Neural progenitor cell (in vitro differentiated cells): ENCODE measurements at regions not wholly inside any gene's neighbourhood (a gene's known extent, or its start where the extent isn't known, plus 50 kb on each side); places are given as distances from the start of the nearest gene placed in this dataset.

Experiments used
- DNase-seq: peaks from one replicate; pipeline ENCODE4 v3.0.0-alpha.2; 2016; ENCODE audit warnings: low spot score
- H2AFZ ChIP-seq: fragments of 200-600 bp; sonication (generic); replicated peaks from 2 replicates; pipeline ENCODE4 v1.6.1; 2016; ENCODE audit warnings: antibody characterized with exemption
- H3F3A ChIP-seq: fragments of 200-600 bp; sonication (generic); 2 replicates; pipeline ENCODE4 v1.6.1; 2016; ENCODE audit warnings: antibody characterized with exemption, low read depth
- H3K27ac ChIP-seq: fragments of 200-600 bp; sonication (generic); 2 replicates; pipeline ENCODE4 v1.5.1; 2016; ENCODE audit warnings: mild to moderate bottlenecking
- H3K27me3 ChIP-seq: fragments of 200-600 bp; sonication (generic); 2 replicates; pipeline ENCODE4 v1.6.1; 2016; ENCODE audit warnings: mild to moderate bottlenecking, moderate library complexity
- H3K36me3 ChIP-seq: fragments of 200-600 bp; sonication (generic); 2 replicates; pipeline ENCODE4 v1.5.1; 2016
- H3K4me1 ChIP-seq: fragments of 200-600 bp; sonication (generic); 2 replicates; pipeline ENCODE4 v1.6.1; 2016; ENCODE audit warnings: mixed run types
- H3K4me2 ChIP-seq: fragments of 200-600 bp; sonication (generic); 2 replicates; pipeline ENCODE4 v1.6.1; 2016
- H3K4me3 ChIP-seq: fragments of 200-600 bp; sonication (generic); 2 replicates; pipeline ENCODE4 v1.5.1; 2016
- H3K79me2 ChIP-seq: fragments of 200-600 bp; sonication (generic); 2 replicates; pipeline ENCODE4 v1.6.1; 2016; ENCODE audit warnings: low read depth
- H3K9ac ChIP-seq: fragments of 200-600 bp; sonication (generic); 2 replicates; pipeline ENCODE4 v1.6.1; 2016
- H3K9me3 ChIP-seq: fragments of 200-600 bp; sonication (generic); 2 replicates; pipeline ENCODE4 v1.5.1; 2016; ENCODE audit warnings: low read depth
- H4K20me1 ChIP-seq: fragments of 200-600 bp; sonication (generic); 2 replicates; pipeline ENCODE4 v1.6.1; 2016; ENCODE audit warnings: low read depth
- H3K27ac Mint-ChIP-seq: 3 replicates; pipeline ENCODE4 v1.8.0; 2021; ENCODE audit warnings: mixed read lengths
- H3K27me3 Mint-ChIP-seq: 2 replicates; pipeline ENCODE4 v1.8.0; 2022; ENCODE audit warnings: low read depth, mild to moderate bottlenecking, inconsistent platforms, moderate library complexity, mixed read lengths; ENCODE audit not compliant: insufficient read depth
- H3K36me3 Mint-ChIP-seq: 3 replicates; pipeline ENCODE4 v1.8.0; 2021; ENCODE audit warnings: mixed read lengths
- H3K4me1 Mint-ChIP-seq: 3 replicates; pipeline ENCODE4 v1.8.0; 2021; ENCODE audit warnings: mixed read lengths
- H3K4me3 Mint-ChIP-seq: 3 replicates; pipeline ENCODE4 v1.8.0; 2021; ENCODE audit warnings: mild to moderate bottlenecking, moderate library complexity, mixed read lengths
- H3K9me3 Mint-ChIP-seq: 3 replicates; pipeline ENCODE4 v1.8.0; 2020; ENCODE audit warnings: mixed read lengths
- EZH2 ChIP-seq: fragments of 200-600 bp; sonication (generic); IDR thresholded peaks from 2 replicates; pipeline ENCODE4 v1.6.1; 2017; ENCODE audit warnings: antibody characterized with exemption, mild to moderate bottlenecking, moderate library complexity
- EZH2phosphoT487 ChIP-seq: fragments of 200-600 bp; sonication (generic); IDR thresholded peaks from 2 replicates; pipeline ENCODE4 v1.6.1; 2017; ENCODE audit warnings: antibody characterized with exemption
- TF ChIP-seq, protein P1 (sequence below): fragments of 200-600 bp; sonication (generic); IDR thresholded peaks from 2 replicates; pipeline ENCODE4 v1.5.1; 2017; ENCODE audit warnings: antibody characterized with exemption, mild to moderate bottlenecking

DNA sequence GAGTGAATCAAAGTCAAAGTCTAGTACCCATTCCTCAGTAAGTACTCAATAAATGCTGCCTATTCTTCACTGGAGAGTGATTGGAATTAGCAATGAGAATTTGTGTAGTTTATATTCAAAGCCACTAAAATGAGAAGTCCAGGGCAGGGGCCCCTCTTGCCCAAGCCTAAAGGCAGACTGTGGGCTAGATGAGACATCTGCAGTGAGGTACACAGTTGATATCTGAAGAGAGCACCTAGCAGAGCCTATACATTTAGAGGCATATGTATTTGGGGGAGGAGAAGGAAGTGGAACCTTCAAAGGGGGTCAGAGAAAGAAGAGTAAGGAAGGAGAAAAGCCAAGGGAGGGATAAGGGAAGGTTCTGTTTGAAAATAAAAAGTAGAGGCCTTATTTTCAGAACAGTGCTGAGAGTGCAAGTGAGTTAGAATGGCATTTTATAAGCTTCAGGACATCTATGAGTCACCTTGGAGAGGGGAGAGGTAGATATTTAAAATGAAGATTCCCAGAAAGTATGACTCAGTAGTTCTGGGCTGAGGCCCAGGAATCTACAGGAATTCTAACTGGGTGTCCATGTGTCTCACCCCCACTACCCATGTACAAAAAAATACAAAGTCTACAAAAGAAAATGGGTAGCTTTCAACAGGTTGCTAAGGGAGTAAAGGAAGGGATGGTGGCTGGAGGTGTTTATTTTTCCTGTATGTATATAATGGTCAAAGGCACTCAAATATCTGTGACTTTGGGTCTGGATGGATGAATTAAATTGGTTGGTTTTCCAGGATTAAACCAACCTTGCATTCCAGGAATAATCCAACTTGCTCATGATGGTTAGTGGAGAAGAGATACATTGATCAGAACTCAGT, 135.1 kb downstream of the ZFP64 start:
- Histone ChIP-seq H3K9me3 (peaks cover 9% of the 10 kb centered on the region), H3K4me1 (peaks cover 5% of the 10 kb centered on the region), H3K79me2 (no peaks in the 10 kb centered on the region), H4K20me1 (no peaks in the 10 kb centered on the region), H3K36me3 (no peaks in the 10 kb centered on the region), H3K9ac (no peak overlapping the region), H3K4me2 (no peak overlapping the region), H2AFZ (no peak overlapping the region), H3K4me3 (no peak overlapping the region), H3K27ac (no peak overlapping the region), H3K27me3 (no peaks in the 10 kb centered on the region), H3F3A (peaks cover 4% of the 10 kb centered on the region)
- H3K27me3 Mint-ChIP-seq, result no peaks in the 10 kb centered on the region
- H3K9me3 Mint-ChIP-seq, result peaks cover 17% of the 10 kb centered on the region
- DNase-seq, result no peak
- peaks cover 3% of the 10 kb centered on the region for H3K4me1 Mint-ChIP-seq
- peaks cover 4% of the 10 kb centered on the region for H3K36me3 Mint-ChIP-seq
- H3K27ac Mint-ChIP-seq, result no peak overlapping the region
- no peak for TF ChIP-seq EZH2phosphoT487
- TF ChIP-seq, protein P1, sequence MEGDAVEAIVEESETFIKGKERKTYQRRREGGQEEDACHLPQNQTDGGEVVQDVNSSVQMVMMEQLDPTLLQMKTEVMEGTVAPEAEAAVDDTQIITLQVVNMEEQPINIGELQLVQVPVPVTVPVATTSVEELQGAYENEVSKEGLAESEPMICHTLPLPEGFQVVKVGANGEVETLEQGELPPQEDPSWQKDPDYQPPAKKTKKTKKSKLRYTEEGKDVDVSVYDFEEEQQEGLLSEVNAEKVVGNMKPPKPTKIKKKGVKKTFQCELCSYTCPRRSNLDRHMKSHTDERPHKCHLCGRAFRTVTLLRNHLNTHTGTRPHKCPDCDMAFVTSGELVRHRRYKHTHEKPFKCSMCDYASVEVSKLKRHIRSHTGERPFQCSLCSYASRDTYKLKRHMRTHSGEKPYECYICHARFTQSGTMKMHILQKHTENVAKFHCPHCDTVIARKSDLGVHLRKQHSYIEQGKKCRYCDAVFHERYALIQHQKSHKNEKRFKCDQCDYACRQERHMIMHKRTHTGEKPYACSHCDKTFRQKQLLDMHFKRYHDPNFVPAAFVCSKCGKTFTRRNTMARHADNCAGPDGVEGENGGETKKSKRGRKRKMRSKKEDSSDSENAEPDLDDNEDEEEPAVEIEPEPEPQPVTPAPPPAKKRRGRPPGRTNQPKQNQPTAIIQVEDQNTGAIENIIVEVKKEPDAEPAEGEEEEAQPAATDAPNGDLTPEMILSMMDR, result no peak
- no peak for TF ChIP-seq EZH2
- no peak overlapping the region for H3K4me3 Mint-ChIP-seq

DNA sequence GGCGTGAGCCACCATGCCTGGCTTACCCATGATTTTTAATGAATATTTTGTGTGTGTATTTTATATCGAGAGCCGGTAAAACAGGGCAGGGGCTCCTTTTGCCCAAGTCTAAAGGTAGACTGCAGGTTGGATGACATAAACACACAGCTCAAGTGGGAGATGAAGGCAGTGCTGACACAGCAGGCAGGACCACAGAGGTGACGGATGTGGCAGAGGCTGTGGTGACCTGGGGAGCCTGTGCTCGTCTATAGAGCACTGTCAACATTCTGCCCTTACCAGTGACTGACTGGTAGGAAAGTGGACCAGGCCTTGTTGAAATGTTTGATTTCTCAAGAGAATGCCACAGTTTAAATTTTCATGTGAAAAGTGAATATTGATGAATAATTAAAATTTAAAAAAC, 137.5 kb downstream of the ZFP64 start:
- no peak overlapping the region for H3K9ac ChIP-seq

DNA sequence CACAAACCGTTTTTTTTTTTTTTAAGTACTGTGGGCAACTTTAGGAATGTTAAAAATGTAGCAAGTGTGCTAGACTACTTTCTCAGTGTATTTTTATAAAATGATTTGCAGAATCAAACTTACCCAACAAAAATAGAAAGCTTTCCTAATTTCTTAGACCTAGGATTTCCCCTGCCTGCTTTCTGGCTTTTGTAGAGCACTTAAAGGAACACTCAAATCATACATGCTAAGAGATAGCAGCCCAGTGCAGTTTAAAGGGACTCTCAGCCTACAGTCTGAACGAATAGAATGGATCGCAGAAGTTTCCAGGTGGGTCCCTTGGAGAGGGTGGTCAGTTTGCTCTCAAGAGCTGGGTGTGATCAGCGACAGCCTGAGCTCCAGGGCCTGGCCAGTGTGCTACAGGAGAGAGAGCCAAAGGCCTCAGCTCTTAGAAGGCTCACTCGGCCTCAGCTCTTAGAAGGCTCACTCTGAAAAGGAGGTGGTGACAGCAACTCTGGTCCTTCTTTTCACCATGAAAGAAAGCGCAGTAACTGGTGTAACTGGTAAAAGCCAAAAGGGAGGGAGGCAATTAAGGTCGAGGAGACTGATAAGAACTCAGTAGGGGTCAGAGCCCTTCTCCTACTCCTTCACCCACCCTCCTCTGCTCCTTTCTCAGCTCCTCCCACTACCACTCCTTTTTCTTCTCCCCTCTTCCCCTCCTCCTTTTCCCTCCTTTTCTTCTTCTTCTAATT, 142.4 kb downstream of the ZFP64 start:
- Histone ChIP-seq H3K9ac (no peak overlapping the region), H4K20me1 (no peaks in the 10 kb centered on the region), H3K4me1 (peaks cover 41% of the 10 kb centered on the region), H3K36me3 (no peaks in the 10 kb centered on the region), H3K9me3 (no peaks in the 10 kb centered on the region), H3F3A (peaks cover 67% of the 10 kb centered on the region), H3K27ac (peak overlapping the region; percentile 95), H3K4me2 (peak overlapping the region; percentile 90), H3K79me2 (no peaks in the 10 kb centered on the region), H2AFZ (no peak overlapping the region), H3K4me3 (peak overlapping the region; percentile 29), H3K27me3 (no peaks in the 10 kb centered on the region)
- Mint-ChIP-seq H3K27me3 (peaks cover 2% of the 10 kb centered on the region), H3K4me3 (peak overlapping the region; percentile 73), H3K9me3 (no peaks in the 10 kb centered on the region), H3K4me1 (peaks cover 35% of the 10 kb centered on the region), H3K27ac (peak overlapping the region; percentile 77), H3K36me3 (no peaks in the 10 kb centered on the region)
- peak; percentile 81 for DNase-seq
- TF ChIP-seq EZH2phosphoT487 (no peak), EZH2 (no peak)
- TF ChIP-seq, protein P1, result no peak

More for the DNA sequence above, 137.5 kb downstream of the ZFP64 start:
- Histone ChIP-seq H3F3A (peaks cover 27% of the 10 kb centered on the region), H3K79me2 (no peaks in the 10 kb centered on the region), H3K36me3 (no peaks in the 10 kb centered on the region), H3K4me1 (peaks cover 11% of the 10 kb centered on the region), H3K4me3 (no peak overlapping the region), H4K20me1 (no peaks in the 10 kb centered on the region), H2AFZ (no peak overlapping the region), H3K27me3 (no peaks in the 10 kb centered on the region), H3K9me3 (peaks cover 9% of the 10 kb centered on the region), H3K4me2 (no peak overlapping the region), H3K27ac (no peak overlapping the region)
- Mint-ChIP-seq H3K4me3 (no peak overlapping the region), H3K27me3 (peaks cover 2% of the 10 kb centered on the region), H3K27ac (no peak overlapping the region), H3K36me3 (peaks cover 4% of the 10 kb centered on the region), H3K9me3 (peaks cover 17% of the 10 kb centered on the region), H3K4me1 (peaks cover 2% of the 10 kb centered on the region)
- TF ChIP-seq EZH2phosphoT487 (no peak), EZH2 (no peak)
- TF ChIP-seq, protein P1, result no peak
- no peak for DNase-seq
